CD4-positive, alpha-beta T cell treated with Interferon gamma for 1 hour (primary cell): ENCODE measurements at regions not wholly inside any gene's neighbourhood (a gene's known extent, or its start where the extent isn't known, plus 50 kb on each side); places are given as distances from the start of the nearest gene placed in this dataset.
"Not testable (repeated sequence)": the region's sequence is repeated elsewhere in the genome, so short reads cannot be mapped to it uniquely, and the experiment has no call there.

Experiments used
- DNase-seq: peaks from one replicate; pipeline ENCODE4 v3.0.0-alpha.2; 2020

- DNase-seq, result no peak
These were observed 511.9 kb downstream of the PYDC2 start for GRCh38 chr3:191972714-191973398.

- no peak for DNase-seq
These were observed 512.9 kb downstream of the PYDC2 start for GRCh38 chr3:191973820-191974219.

- no peak for DNase-seq
These were observed 515.0 kb downstream of the PYDC2 start for GRCh38 chr3:191975936-191976335.

GRCh38 chr3:191980443-191980842 is 519.5 kb downstream of the PYDC2 start:
- no peak for DNase-seq

- no peak for DNase-seq
These were observed 521.5 kb downstream of the PYDC2 start for GRCh38 chr3:191982481-191982880.

GRCh38 chr3:191985691-191986090 is 524.7 kb downstream of the PYDC2 start:
- DNase-seq, result no peak

- no peak for DNase-seq
These were observed 526.9 kb downstream of the PYDC2 start for GRCh38 chr3:191987831-191988350.

- DNase-seq, result not testable (repeated sequence)
These were observed 533.0 kb downstream of the PYDC2 start for GRCh38 chr3:191993952-191994351.

GRCh38 chr3:191997093-191997492 is 536.1 kb downstream of the PYDC2 start:
- no peak for DNase-seq

GRCh38 chr3:191997579-191998268 is 536.8 kb downstream of the PYDC2 start:
- DNase-seq, result no peak

GRCh38 chr3:192001218-192001617 is 540.3 kb downstream of the PYDC2 start:
- DNase-seq, result no peak

GRCh38 chr3:192005989-192006388 is 545.0 kb downstream of the PYDC2 start:
- no peak for DNase-seq

- DNase-seq, result no peak
These were observed 548.9 kb downstream of the PYDC2 start for GRCh38 chr3:192009903-192010302.

GRCh38 chr3:192010490-192010889 is 549.5 kb downstream of the PYDC2 start:
- no peak for DNase-seq

GRCh38 chr3:192011137-192011536 is 550.2 kb downstream of the PYDC2 start:
- no peak for DNase-seq

GRCh38 chr3:192013110-192013509 is 552.1 kb downstream of the PYDC2 start:
- no peak for DNase-seq

- no peak for DNase-seq
These were observed 561.4 kb downstream of the PYDC2 start for GRCh38 chr3:192022412-192022811.

- DNase-seq, result no peak
These were observed 563.8 kb downstream of the PYDC2 start for GRCh38 chr3:192024751-192025150.

- DNase-seq, result no peak
These were observed 565.7 kb downstream of the PYDC2 start for GRCh38 chr3:192026661-192027060.

- no peak for DNase-seq
These were observed 571.0 kb downstream of the PYDC2 start for GRCh38 chr3:192031941-192032340.

GRCh38 chr3:192033246-192033645 is 572.3 kb downstream of the PYDC2 start:
- DNase-seq, result no peak

GRCh38 chr3:192038726-192039125 is 577.8 kb downstream of the PYDC2 start:
- DNase-seq, result no peak

GRCh38 chr3:192039593-192039992 is 578.6 kb downstream of the PYDC2 start:
- DNase-seq, result no peak

- DNase-seq, result no peak
These were observed 579.5 kb downstream of the PYDC2 start for GRCh38 chr3:192040282-192041043.
